IMR-90 (cell line): ENCODE measurements at regions not wholly inside any gene's neighbourhood (a gene's known extent, or its start where the extent isn't known, plus 50 kb on each side); places are given as distances from the start of the nearest gene placed in this dataset.

Experiments used
- ATAC-seq: fragments of 200-7000 bp; cut with Tn5 transposase; 2 replicates; pipeline ENCODE4 v1.9.1; 2020; ENCODE audit warnings: low read depth, mild to moderate bottlenecking, moderate library complexity
- BruUV-seq: library from RNA; stranded (reverse); fragments of 400-500 nt; replicated peaks from 2 replicates; lab custom pipeline; 2021; lab: Mats Ljungman, UMichigan
- CTCF ChIA-PET: fragments of 300-600 bp; formaldehyde crosslinking; extraction: SDS; loops from one replicate; lab custom pipeline; 2021; ENCODE audit warnings: antibody characterized with exemption; lab: Yijun Ruan, JAX
- POLR2A ChIA-PET: fragments of 300-600 bp; sonication (Branson Sonifier 250); formaldehyde crosslinking; loops from one replicate; lab custom pipeline; 2022; ENCODE audit warnings: antibody characterized with exemption; ENCODE audit not compliant: unreplicated experiment; lab: Charles Lee
- DNase-seq: peaks from one replicate; pipeline ENCODE4 v3.0.0; 2013
- H2AFZ ChIP-seq: replicated peaks from 2 replicates; pipeline ENCODE3; 2013; ENCODE audit warnings: low read length, mild to moderate bottlenecking; ENCODE audit not compliant: poor library complexity
- H2AK5ac ChIP-seq: 2 replicates; pipeline ENCODE4 v1.6.1; 2013; ENCODE audit warnings: low read depth, low read length, inconsistent platforms
- H2AK9ac ChIP-seq: replicated peaks from 2 replicates; pipeline ENCODE3; 2013; ENCODE audit warnings: mild to moderate bottlenecking, low read depth, low read length, moderate library complexity; ENCODE audit not compliant: poor library complexity
- H2BK120ac ChIP-seq: 2 replicates; pipeline ENCODE4 v1.6.1; 2013; ENCODE audit warnings: low read depth, low read length, inconsistent platforms
- H2BK15ac ChIP-seq: 3 replicates; pipeline ENCODE4 v1.6.1; 2013; ENCODE audit warnings: low read depth, low read length, inconsistent platforms
- H2BK20ac ChIP-seq: 2 replicates; pipeline ENCODE4 v1.6.1; 2013; ENCODE audit warnings: low read depth, mild to moderate bottlenecking, inconsistent platforms, low read length, moderate library complexity
- H2BK5ac ChIP-seq: 2 replicates; pipeline ENCODE4 v1.6.1; 2013; ENCODE audit warnings: mild to moderate bottlenecking, low read depth, low read length, inconsistent platforms; ENCODE audit not compliant: poor library complexity, severe bottlenecking
- H3K14ac ChIP-seq: replicated peaks from 2 replicates; pipeline ENCODE4 v1.6.1; 2013; ENCODE audit warnings: low read depth, low read length, inconsistent platforms
- H3K18ac ChIP-seq: 2 replicates; pipeline ENCODE4 v1.6.1; 2013; ENCODE audit warnings: low read depth, low read length, control low read depth
- H3K23ac ChIP-seq: 2 replicates; pipeline ENCODE4 v1.6.1; 2013; ENCODE audit warnings: low read depth, low read length, inconsistent platforms
- H3K27ac ChIP-seq: 2 replicates; pipeline ENCODE4 v1.5.1; 2013; ENCODE audit warnings: mild to moderate bottlenecking, control low read depth, low read length; ENCODE audit not compliant: insufficient read depth
- H3K27me3 ChIP-seq: 2 replicates; pipeline ENCODE4 v1.6.1; 2013; ENCODE audit warnings: low read length; ENCODE audit not compliant: control insufficient read depth, insufficient read depth
- H3K36me3 ChIP-seq: 2 replicates; pipeline ENCODE4 v1.6.1; 2013; ENCODE audit warnings: low read length, mixed read lengths; ENCODE audit not compliant: control insufficient read depth, insufficient read depth
- H3K4ac ChIP-seq: 2 replicates; pipeline ENCODE4 v1.6.1; 2013; ENCODE audit warnings: low read depth, low read length, inconsistent platforms
- H3K4me1 ChIP-seq: 2 replicates; pipeline ENCODE4 v1.6.1; 2013; ENCODE audit warnings: low read length, mixed read lengths; ENCODE audit not compliant: control insufficient read depth, insufficient read depth
- H3K4me2 ChIP-seq: 2 replicates; pipeline ENCODE4 v1.6.1; 2013; ENCODE audit warnings: low read depth, mild to moderate bottlenecking, control low read depth, low read length, moderate library complexity
- H3K4me3 ChIP-seq: 2 replicates; pipeline ENCODE4 v1.5.1; 2013; ENCODE audit warnings: low read depth, mild to moderate bottlenecking, control low read depth, low read length, moderate library complexity; ENCODE audit not compliant: insufficient read depth
- H3K56ac ChIP-seq: 2 replicates; pipeline ENCODE4 v1.6.1; 2013; ENCODE audit warnings: low read length, inconsistent platforms; ENCODE audit not compliant: insufficient read depth; ENCODE audit errors: extremely low read depth
- H3K79me1 ChIP-seq, 2 experiments: 2 replicates each; pipeline ENCODE4 v1.6.1; 2013; ENCODE audit warnings: low read length in 2 of 2, inconsistent platforms in 1 of 2, low read depth in 1 of 2
- H3K9ac ChIP-seq: 2 replicates; pipeline ENCODE4 v1.6.1; 2013; ENCODE audit warnings: low read depth, low read length, control low read depth
- H3K9me1 ChIP-seq: 2 replicates; pipeline ENCODE4 v1.6.1; 2013; ENCODE audit warnings: low read length, inconsistent platforms; ENCODE audit not compliant: insufficient read depth
- H3K9me3 ChIP-seq: 2 replicates; pipeline ENCODE4 v1.6.1; 2013; ENCODE audit warnings: low read length; ENCODE audit not compliant: control insufficient read depth, insufficient read depth
- H4K20me1 ChIP-seq: 2 replicates; pipeline ENCODE4 v1.6.1; 2013; ENCODE audit warnings: low read length, inconsistent platforms; ENCODE audit not compliant: insufficient read depth
- H4K5ac ChIP-seq: 2 replicates; pipeline ENCODE4 v1.6.1; 2013; ENCODE audit warnings: mild to moderate bottlenecking, low read depth, low read length, control low read depth
- H4K8ac ChIP-seq, 2 experiments: 2 replicates each; pipeline ENCODE4 v1.6.1; 2013; ENCODE audit warnings: low read depth in 2 of 2, low read length in 2 of 2, control low read depth in 1 of 2, inconsistent platforms in 1 of 2
- H4K91ac ChIP-seq: 2 replicates; pipeline ENCODE4 v1.6.1; 2013; ENCODE audit warnings: low read depth, low read length, inconsistent platforms; ENCODE audit not compliant: insufficient read depth
- BHLHE40 ChIP-seq: fragments of 150-350 bp; IDR thresholded peaks from 2 replicates; pipeline ENCODE4 v1.6.1; 2016; ENCODE audit warnings: mild to moderate bottlenecking, low read depth, low read length
- CEBPB ChIP-seq: IDR thresholded peaks from 2 replicates; pipeline ENCODE4 v1.6.1; 2012; ENCODE audit warnings: low read depth, low read length, improper control_type of control experiment
- CHD1 ChIP-seq: IDR thresholded peaks from 2 replicates; pipeline ENCODE4 v1.6.1; 2012; ENCODE audit warnings: low read depth, low read length, improper control_type of control experiment
- CTCF ChIP-seq: conservative IDR thresholded peaks from 2 replicates; pipeline ENCODE4 v1.5.1; 2012; ENCODE audit warnings: mild to moderate bottlenecking, low read depth, low read length, improper control_type of control experiment
- ELK1 ChIP-seq: fragments of 150-350 bp; IDR thresholded peaks from 2 replicates; pipeline ENCODE4 v1.6.1; 2016; ENCODE audit warnings: low read depth, mild to moderate bottlenecking, low read length, moderate library complexity, borderline replicate concordance
- FOS ChIP-seq: fragments of 150-350 bp; IDR thresholded peaks from 2 replicates; pipeline ENCODE4 v1.6.1; 2016; ENCODE audit warnings: low read depth, low read length
- MAFK ChIP-seq: IDR thresholded peaks from 2 replicates; pipeline ENCODE4 v1.6.1; 2012; ENCODE audit warnings: low read depth, low read length, improper control_type of control experiment
- MAZ ChIP-seq: IDR thresholded peaks from 2 replicates; pipeline ENCODE4 v1.6.1; 2012; ENCODE audit warnings: low read depth, mild to moderate bottlenecking, low read length, improper control_type of control experiment, moderate library complexity, borderline replicate concordance
- MXI1 ChIP-seq: IDR thresholded peaks from 2 replicates; pipeline ENCODE4 v1.6.1; 2012; ENCODE audit warnings: low read depth, mild to moderate bottlenecking, low read length, moderate library complexity, borderline replicate concordance
- NFE2L2 ChIP-seq: fragments of 150-350 bp; IDR thresholded peaks from 2 replicates; pipeline ENCODE4 v1.6.1; 2016; ENCODE audit warnings: low read depth, mild to moderate bottlenecking, low read length
- POLR2A ChIP-seq: IDR thresholded peaks from 2 replicates; pipeline ENCODE4 v1.6.1; 2012; ENCODE audit warnings: mild to moderate bottlenecking, low read depth, low read length
- RAD21 ChIP-seq: IDR thresholded peaks from 2 replicates; pipeline ENCODE4 v1.6.1; 2012; ENCODE audit warnings: low read length, improper control_type of control experiment
- RCOR1 ChIP-seq: IDR thresholded peaks from 2 replicates; pipeline ENCODE4 v1.6.1; 2012; ENCODE audit warnings: mild to moderate bottlenecking, low read length, improper control_type of control experiment; ENCODE audit not compliant: insufficient replicate concordance
- RFX5 ChIP-seq: IDR thresholded peaks from 2 replicates; pipeline ENCODE4 v1.8.0; 2012; ENCODE audit warnings: low read depth, mild to moderate bottlenecking, low read length, moderate library complexity
- SMC3 ChIP-seq: fragments of 150-350 bp; IDR thresholded peaks from 2 replicates; pipeline ENCODE4 v1.6.1; 2016; ENCODE audit warnings: low read depth, mild to moderate bottlenecking, antibody characterized with exemption, low read length, moderate library complexity
- USF2 ChIP-seq: fragments of 150-350 bp; IDR thresholded peaks from 2 replicates; pipeline ENCODE4 v1.6.1; 2017; ENCODE audit warnings: mild to moderate bottlenecking, antibody characterized with exemption, low read length, low read depth
- WGBS, 2 experiments: methylation state at CpG; one replicate each; pipeline versions ENCODE4 v1.1.5 to v1.1.7; 2013; ENCODE audit warnings: missing lambda C conversion rate in 2 of 2; ENCODE audit not compliant: insufficient read length in 1 of 2; ENCODE audit errors: extremely low coverage in 2 of 2; 5-methylcytosine and 5-hydroxymethylcytosine counted together
- dilution Hi-C: fragments of 300-500 bp; cut with HindIII; formaldehyde crosslinking; loops from one replicate; pipeline ENCODE4 v1.14.3; 2018; ENCODE audit warnings: low sequenced_read_pairs; ENCODE audit not compliant: unreplicated experiment
- in situ Hi-C: fragments of 300-500 bp; cut with MboI; formaldehyde crosslinking; loops from 3 replicates; pipeline ENCODE4 v1.14.3; 2019; ENCODE audit warnings: low sequenced_read_pairs, inconsistent platforms, mixed read lengths
- intact Hi-C: fragments of 100-400 bp; cut with micrococcal nuclease; formaldehyde crosslinking; loops from 2 replicates; pipeline ENCODE4 v1.10.0; 2022

- no peak overlapping the region for H3K4me2 ChIP-seq
- no peak overlapping the region for H2AK9ac ChIP-seq
- ChIA-PET CTCF (no interaction called here), POLR2A (no interaction called here)
- no peak overlapping the region for H2AK5ac ChIP-seq
- H3K79me1 ChIP-seq, result no peaks in the 10 kb centered on the region
- H4K20me1 ChIP-seq, result no peaks in the 10 kb centered on the region
- in situ Hi-C loops, result no loop called here
- H4K91ac ChIP-seq, result no peak overlapping the region
- no peak overlapping the region for H2BK120ac ChIP-seq
- no peak overlapping the region for H2BK5ac ChIP-seq
- intact Hi-C loops, result no loop called here
- H2BK20ac ChIP-seq, result no peak overlapping the region
- H3K4me3 ChIP-seq, result no peak overlapping the region
- H3K9me3 ChIP-seq, result peaks cover 3% of the 10 kb centered on the region
- dilution Hi-C loops, result no loop called here
- no peak for DNase-seq
- BruUV-seq, result no TSS peak
- H3K4ac ChIP-seq, result no peak overlapping the region
- H3K9ac ChIP-seq, result no peak overlapping the region
- H3K4me1 ChIP-seq, result peaks cover 5% of the 10 kb centered on the region
- H3K27ac ChIP-seq, result no peak overlapping the region
- H4K5ac ChIP-seq, result no peak overlapping the region
- H3K9me1 ChIP-seq, result peaks cover 3% of the 10 kb centered on the region; the same call in 1 of the 2 replicates
- no peak overlapping the region for H3K56ac ChIP-seq
- no peak for ATAC-seq
- H3K18ac ChIP-seq, result no peak overlapping the region
- no CpG with 5 or more reads among the region's 3 CpGs for WGBS, 2 experiments
- H2AFZ ChIP-seq, result no peak overlapping the region
- TF ChIP-seq RCOR1 (no peak), CTCF (no peak), MXI1 (no peak), NFE2L2 (no peak), RAD21 (no peak), USF2 (no peak), MAFK (no peak), SMC3 (no peak), RFX5 (no peak), FOS (no peak), ELK1 (no peak), POLR2A (no peak), MAZ (no peak), CEBPB (no peak), CHD1 (no peak), BHLHE40 (no peak)
- H4K8ac ChIP-seq, result no peak overlapping the region
- H3K23ac ChIP-seq, result no peak overlapping the region
- H3K27me3 ChIP-seq, result no peaks in the 10 kb centered on the region
- H2BK15ac ChIP-seq, result no peak overlapping the region
- H3K36me3 ChIP-seq, result no peaks in the 10 kb centered on the region
- H3K14ac ChIP-seq, result no peak overlapping the region
These were observed 313.5 kb upstream of the ECI2 start for GRCh38 chr6:4448841-4449240.
